GM12878 (cell line): ENCODE measurements at regions not wholly inside any gene's neighbourhood (a gene's known extent, or its start where the extent isn't known, plus 50 kb on each side); places are given as distances from the start of the nearest gene placed in this dataset.

Experiments used
- ATAC-seq: fragments of 200-7000 bp; cut with Tn5 transposase; 3 replicates; pipeline ENCODE4 v1.9.1; 2020; ENCODE audit warnings: mild to moderate bottlenecking, moderate library complexity
- BruUV-seq: library from RNA; stranded (reverse); fragments of 400-500 nt; replicated peaks from 2 replicates; lab custom pipeline; 2021; lab: Mats Ljungman, UMichigan
- CTCF ChIA-PET: fragments of 300-600 bp; sonication (Branson Sonifier 250); formaldehyde crosslinking; extraction: SDS; loops from one replicate; lab custom pipeline; 2021; ENCODE audit warnings: inconsistent platforms; lab: Yijun Ruan, JAX
- POLR2A ChIA-PET: fragments of 350-600 bp; formaldehyde crosslinking; extraction: SDS; loops from one replicate; lab custom pipeline; 2021; ENCODE audit warnings: inconsistent platforms; lab: Charles Lee
- RAD21 ChIA-PET: fragments of 300-600 bp; sonication (Branson Sonifier 250); formaldehyde crosslinking; loops from one replicate; lab custom pipeline; 2023; ENCODE audit warnings: antibody characterized with exemption; ENCODE audit not compliant: unreplicated experiment; lab: Charles Lee
- SMC1A ChIA-PET: fragments of 300-600 bp; sonication (Branson Sonifier 250); formaldehyde crosslinking; loops from one replicate; lab custom pipeline; 2023; ENCODE audit not compliant: unreplicated experiment, uncharacterized antibody; lab: Charles Lee
- DNase-seq: peaks from one replicate; pipeline ENCODE4 v3.0.0-alpha.2; 2011; ENCODE audit warnings: low read depth, low spot score
- FAIRE-seq: peaks from 3 replicates; lab custom pipeline; 2011; peaks lifted over from hg19 to GRCh38; lab: Jason Lieb, UNC
- H2AFZ ChIP-seq: 2 replicates; pipeline ENCODE4 v1.6.0; 2011; ENCODE audit warnings: low read depth, low read length, control low read depth; ENCODE audit not compliant: control insufficient read depth
- H3K27ac ChIP-seq: 2 replicates; pipeline ENCODE4 v1.5.1; 2011; ENCODE audit warnings: control low read depth; ENCODE audit not compliant: control insufficient read depth, insufficient read depth
- H3K27me3 ChIP-seq, 2 experiments: replicated peaks in 1 of 2; 2 replicates each; pipeline versions ENCODE4 v1.6.0 to v1.6.1; 2011; ENCODE audit warnings: low read length in 1 of 2; ENCODE audit not compliant: control insufficient read depth in 2 of 2, insufficient read depth in 2 of 2
- H3K36me3 ChIP-seq, 2 experiments: 2 replicates each; pipeline ENCODE4 v1.5.1; 2011; ENCODE audit warnings: low read length in 1 of 2; ENCODE audit not compliant: control insufficient read depth in 2 of 2, insufficient read depth in 2 of 2
- H3K4me1 ChIP-seq: 2 replicates; pipeline ENCODE4 v1.6.1; 2011; ENCODE audit warnings: mild to moderate bottlenecking, low read length, moderate library complexity, mixed read lengths; ENCODE audit not compliant: control insufficient read depth, insufficient read depth
- H3K4me2 ChIP-seq: 2 replicates; pipeline ENCODE4 v1.6.0; 2011; ENCODE audit warnings: control low read depth; ENCODE audit not compliant: control insufficient read depth, insufficient read depth
- H3K4me3 ChIP-seq: fragments of 200-600 bp; sonication (generic); 2 replicates; pipeline ENCODE4 v1.5.1; 2016
- H3K79me2 ChIP-seq: 2 replicates; pipeline ENCODE4 v1.6.0; 2011; ENCODE audit warnings: low read length; ENCODE audit not compliant: control insufficient read depth, insufficient read depth
- H3K9ac ChIP-seq: 2 replicates; pipeline ENCODE4 v1.8.0; 2011; ENCODE audit warnings: low read length, control low read depth, mixed read lengths; ENCODE audit not compliant: control insufficient read depth, insufficient read depth
- H3K9me3 ChIP-seq: replicated peaks from 3 replicates; pipeline ENCODE4 v1.5.1; 2011; ENCODE audit warnings: mild to moderate bottlenecking, low read length; ENCODE audit not compliant: control insufficient read depth, insufficient read depth
- H4K20me1 ChIP-seq: 2 replicates; pipeline ENCODE4 v1.6.0; 2011; ENCODE audit not compliant: control insufficient read depth, insufficient read depth
- ASH2L ChIP-seq: fragments of 300-600, 200-600 bp; sonication (generic); IDR thresholded peaks from 2 replicates; pipeline ENCODE4 v1.6.1; 2017; ENCODE audit warnings: low read depth, mild to moderate bottlenecking, borderline replicate concordance
- CBFB ChIP-seq: IDR thresholded peaks from 2 replicates; pipeline ENCODE4 v1.6.1; 2016; ENCODE audit warnings: antibody characterized with exemption, low read depth
- CHD2 ChIP-seq: IDR thresholded peaks from 2 replicates; pipeline ENCODE4 v1.6.1; 2011; ENCODE audit warnings: low read depth, low read length, improper control_type of control experiment, borderline replicate concordance
- EP300 ChIP-seq, 2 experiments: fragments of 150-350 bp in 1 of 2; IDR thresholded peaks; 2 replicates each; pipeline ENCODE4 v1.6.1; 2011 to 2012; ENCODE audit warnings: low read depth in 2 of 2, low read length in 2 of 2, borderline replicate concordance in 1 of 2, improper control_type of control experiment in 1 of 2, inconsistent platforms in 1 of 2; ENCODE audit not compliant: control insufficient read depth in 1 of 2
- EZH2 ChIP-seq: IDR thresholded peaks from 2 replicates; pipeline ENCODE4 v1.6.1; 2012; ENCODE audit warnings: low read depth, mild to moderate bottlenecking, control low read depth, inconsistent platforms, low read length, borderline replicate concordance; ENCODE audit not compliant: control insufficient read depth
- KAT2A ChIP-seq: conservative IDR thresholded peaks from 2 replicates; pipeline ENCODE4 v1.6.1; 2011; ENCODE audit warnings: low read depth, low read length; ENCODE audit not compliant: control insufficient read depth
- NFIC ChIP-seq: IDR thresholded peaks from 2 replicates; pipeline ENCODE4 v1.6.1; 2012; ENCODE audit warnings: low read depth, mild to moderate bottlenecking, inconsistent platforms, low read length, moderate library complexity
- RB1 ChIP-seq: fragments of 450-650 bp; formaldehyde crosslinking; IDR thresholded peaks from 2 replicates; pipeline ENCODE4 v1.6.1; 2017; ENCODE audit warnings: mild to moderate bottlenecking, borderline replicate concordance
- RFX5 ChIP-seq: IDR thresholded peaks from 2 replicates; pipeline ENCODE4 v1.6.1; 2011; ENCODE audit warnings: low read depth, low read length, improper control_type of control experiment
- SMC3 ChIP-seq: IDR thresholded peaks from 2 replicates; pipeline ENCODE4 v1.6.1; 2011; ENCODE audit warnings: low read length, improper control_type of control experiment, borderline replicate concordance
- ZNF217 ChIP-seq: fragments of 450-650 bp; IDR thresholded peaks from 2 replicates; pipeline ENCODE4 v1.6.1; 2017; ENCODE audit warnings: antibody characterized with exemption, mild to moderate bottlenecking
- ZNF622 ChIP-seq: fragments of 450-650 bp; IDR thresholded peaks from 2 replicates; pipeline ENCODE4 v1.6.1; 2017; ENCODE audit warnings: mild to moderate bottlenecking, inconsistent platforms
- WGBS: methylation state at CpG from one replicate; pipeline ENCODE4 v1.1.6; 2016; ENCODE audit warnings: low lambda C conversion rate; ENCODE audit not compliant: insufficient replicate concordance, insufficient coverage; ENCODE audit errors: missing lambda C conversion rate; 5-methylcytosine and 5-hydroxymethylcytosine counted together
- in situ Hi-C: fragments of 300-500 bp; cut with MboI; formaldehyde crosslinking; loops from 9 replicates; pipeline ENCODE4 v1.14.3; 2018; ENCODE audit warnings: mixed read lengths
- intact Hi-C: fragments of 100-400 bp; cut with micrococcal nuclease; formaldehyde crosslinking; loops from one replicate; pipeline ENCODE4 v1.14.2; 2022; ENCODE audit not compliant: unreplicated experiment
- TF ChIP-seq, protein P1 (sequence below): IDR thresholded peaks from 2 replicates; pipeline ENCODE4 v1.6.1; 2011; ENCODE audit warnings: mild to moderate bottlenecking, low read depth, low read length, moderate library complexity; ENCODE audit not compliant: insufficient replicate concordance
- TF ChIP-seq, protein P2 (sequence below): fragments of 450-650 bp; IDR thresholded peaks from 2 replicates; pipeline ENCODE4 v1.6.1; 2017; ENCODE audit warnings: borderline replicate concordance
- TF ChIP-seq, protein P3 (sequence below): IDR thresholded peaks from 2 replicates; pipeline ENCODE4 v1.6.1; 2012; ENCODE audit warnings: low read length, inconsistent platforms
- TF ChIP-seq, protein P4 (sequence below): fragments of 450-650 bp; IDR thresholded peaks from 2 replicates; pipeline ENCODE4 v1.6.1; 2017; ENCODE audit warnings: mild to moderate bottlenecking, moderate library complexity

DNA sequence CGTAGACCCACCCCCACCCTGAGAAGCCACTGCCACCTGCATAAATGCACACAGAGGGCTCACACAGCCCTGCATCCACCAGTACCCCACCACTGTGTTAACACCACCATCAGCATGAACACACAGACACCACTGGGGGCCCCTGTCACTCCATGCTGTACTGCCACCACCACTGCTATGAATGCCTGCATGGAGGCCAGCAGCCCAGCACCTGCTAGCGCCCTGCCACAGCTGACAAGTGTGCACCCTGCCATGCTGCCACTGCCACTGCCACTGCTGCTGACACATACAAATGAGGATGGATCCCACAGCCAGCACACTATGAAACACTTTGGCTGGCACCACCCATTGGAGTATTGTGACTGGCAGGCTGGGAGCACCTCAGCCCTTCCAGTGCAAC, 361.0 kb downstream of the TAFA4 start (continued):
- TF ChIP-seq, protein P1, sequence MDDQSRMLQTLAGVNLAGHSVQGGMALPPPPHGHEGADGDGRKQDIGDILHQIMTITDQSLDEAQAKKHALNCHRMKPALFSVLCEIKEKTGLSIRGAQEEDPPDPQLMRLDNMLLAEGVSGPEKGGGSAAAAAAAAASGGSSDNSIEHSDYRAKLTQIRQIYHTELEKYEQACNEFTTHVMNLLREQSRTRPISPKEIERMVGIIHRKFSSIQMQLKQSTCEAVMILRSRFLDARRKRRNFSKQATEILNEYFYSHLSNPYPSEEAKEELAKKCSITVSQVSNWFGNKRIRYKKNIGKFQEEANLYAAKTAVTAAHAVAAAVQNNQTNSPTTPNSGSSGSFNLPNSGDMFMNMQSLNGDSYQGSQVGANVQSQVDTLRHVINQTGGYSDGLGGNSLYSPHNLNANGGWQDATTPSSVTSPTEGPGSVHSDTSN, result no peak
- TF ChIP-seq, protein P2, sequence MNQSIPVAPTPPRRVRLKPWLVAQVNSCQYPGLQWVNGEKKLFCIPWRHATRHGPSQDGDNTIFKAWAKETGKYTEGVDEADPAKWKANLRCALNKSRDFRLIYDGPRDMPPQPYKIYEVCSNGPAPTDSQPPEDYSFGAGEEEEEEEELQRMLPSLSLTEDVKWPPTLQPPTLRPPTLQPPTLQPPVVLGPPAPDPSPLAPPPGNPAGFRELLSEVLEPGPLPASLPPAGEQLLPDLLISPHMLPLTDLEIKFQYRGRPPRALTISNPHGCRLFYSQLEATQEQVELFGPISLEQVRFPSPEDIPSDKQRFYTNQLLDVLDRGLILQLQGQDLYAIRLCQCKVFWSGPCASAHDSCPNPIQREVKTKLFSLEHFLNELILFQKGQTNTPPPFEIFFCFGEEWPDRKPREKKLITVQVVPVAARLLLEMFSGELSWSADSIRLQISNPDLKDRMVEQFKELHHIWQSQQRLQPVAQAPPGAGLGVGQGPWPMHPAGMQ, result no peak
- no peak for TF ChIP-seq RFX5

DNA sequence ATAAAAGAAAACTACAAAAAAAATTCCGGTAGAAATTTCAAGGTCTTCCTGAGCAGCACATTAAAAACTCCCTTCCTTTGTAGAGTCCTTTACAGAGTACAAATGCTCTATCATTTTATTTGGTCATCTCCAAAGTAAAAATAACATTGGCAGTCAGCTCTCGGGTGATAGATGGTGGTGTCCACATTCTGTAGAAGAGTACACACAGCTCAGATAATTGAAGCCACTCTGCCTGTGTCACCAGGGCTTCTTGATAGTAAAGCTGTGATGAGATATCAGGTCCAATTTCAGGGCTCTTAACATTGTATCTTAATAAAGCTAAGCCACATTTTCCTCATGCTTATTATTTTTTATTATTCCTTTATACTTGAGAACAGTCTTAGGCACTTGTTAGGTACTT, 371.6 kb downstream of the TAFA4 start:
- Histone ChIP-seq H3K4me1 (no peaks in the 10 kb centered on the region), H3K27me3 (no peaks in the 10 kb centered on the region), H2AFZ (no peak overlapping the region), H3K4me3 (no peak overlapping the region), H3K9me3 (no peaks in the 10 kb centered on the region), H3K9ac (no peak overlapping the region), H4K20me1 (no peaks in the 10 kb centered on the region), H3K4me2 (no peak overlapping the region), H3K79me2 (no peaks in the 10 kb centered on the region), H3K36me3 (no peaks in the 10 kb centered on the region), H3K27ac (no peak overlapping the region)
- ChIA-PET RAD21 (no interaction called here), POLR2A (interaction anchor here (0.5 kb wide), 1 partner anchor 12 kb away, joined by 6 read pairs; no protein-coding TSS in a partner anchor), SMC1A (no interaction called here), CTCF (no interaction called here)
- intact Hi-C loops (no loop called here), in situ Hi-C loops (no loop called here)
- FAIRE-seq (no peak), ATAC-seq (no peak), DNase-seq (no peak)
- no TSS peak for BruUV-seq
- 41% methylated on average over 2 of the region's 2 CpGs for WGBS
- TF ChIP-seq, protein P3, sequence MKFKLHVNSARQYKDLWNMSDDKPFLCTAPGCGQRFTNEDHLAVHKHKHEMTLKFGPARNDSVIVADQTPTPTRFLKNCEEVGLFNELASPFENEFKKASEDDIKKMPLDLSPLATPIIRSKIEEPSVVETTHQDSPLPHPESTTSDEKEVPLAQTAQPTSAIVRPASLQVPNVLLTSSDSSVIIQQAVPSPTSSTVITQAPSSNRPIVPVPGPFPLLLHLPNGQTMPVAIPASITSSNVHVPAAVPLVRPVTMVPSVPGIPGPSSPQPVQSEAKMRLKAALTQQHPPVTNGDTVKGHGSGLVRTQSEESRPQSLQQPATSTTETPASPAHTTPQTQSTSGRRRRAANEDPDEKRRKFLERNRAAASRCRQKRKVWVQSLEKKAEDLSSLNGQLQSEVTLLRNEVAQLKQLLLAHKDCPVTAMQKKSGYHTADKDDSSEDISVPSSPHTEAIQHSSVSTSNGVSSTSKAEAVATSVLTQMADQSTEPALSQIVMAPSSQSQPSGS, result no peak
- TF ChIP-seq NFIC (no peak), EZH2 (no peak), ZNF622 (no peak), EP300 (IDR thresholded peaks at IDR 0.05; ENCODE audit: borderline replicate concordance in 1 of 2, control insufficient read depth in 1 of 2, low read depth in 2 of 2, low read length in 2 of 2) (no peak), CBFB (no peak), CHD2 (no peak), ASH2L (no peak), ZNF217 (no peak), KAT2A (no peak), RB1 (no peak), SMC3 (no peak)
- TF ChIP-seq, protein P4, sequence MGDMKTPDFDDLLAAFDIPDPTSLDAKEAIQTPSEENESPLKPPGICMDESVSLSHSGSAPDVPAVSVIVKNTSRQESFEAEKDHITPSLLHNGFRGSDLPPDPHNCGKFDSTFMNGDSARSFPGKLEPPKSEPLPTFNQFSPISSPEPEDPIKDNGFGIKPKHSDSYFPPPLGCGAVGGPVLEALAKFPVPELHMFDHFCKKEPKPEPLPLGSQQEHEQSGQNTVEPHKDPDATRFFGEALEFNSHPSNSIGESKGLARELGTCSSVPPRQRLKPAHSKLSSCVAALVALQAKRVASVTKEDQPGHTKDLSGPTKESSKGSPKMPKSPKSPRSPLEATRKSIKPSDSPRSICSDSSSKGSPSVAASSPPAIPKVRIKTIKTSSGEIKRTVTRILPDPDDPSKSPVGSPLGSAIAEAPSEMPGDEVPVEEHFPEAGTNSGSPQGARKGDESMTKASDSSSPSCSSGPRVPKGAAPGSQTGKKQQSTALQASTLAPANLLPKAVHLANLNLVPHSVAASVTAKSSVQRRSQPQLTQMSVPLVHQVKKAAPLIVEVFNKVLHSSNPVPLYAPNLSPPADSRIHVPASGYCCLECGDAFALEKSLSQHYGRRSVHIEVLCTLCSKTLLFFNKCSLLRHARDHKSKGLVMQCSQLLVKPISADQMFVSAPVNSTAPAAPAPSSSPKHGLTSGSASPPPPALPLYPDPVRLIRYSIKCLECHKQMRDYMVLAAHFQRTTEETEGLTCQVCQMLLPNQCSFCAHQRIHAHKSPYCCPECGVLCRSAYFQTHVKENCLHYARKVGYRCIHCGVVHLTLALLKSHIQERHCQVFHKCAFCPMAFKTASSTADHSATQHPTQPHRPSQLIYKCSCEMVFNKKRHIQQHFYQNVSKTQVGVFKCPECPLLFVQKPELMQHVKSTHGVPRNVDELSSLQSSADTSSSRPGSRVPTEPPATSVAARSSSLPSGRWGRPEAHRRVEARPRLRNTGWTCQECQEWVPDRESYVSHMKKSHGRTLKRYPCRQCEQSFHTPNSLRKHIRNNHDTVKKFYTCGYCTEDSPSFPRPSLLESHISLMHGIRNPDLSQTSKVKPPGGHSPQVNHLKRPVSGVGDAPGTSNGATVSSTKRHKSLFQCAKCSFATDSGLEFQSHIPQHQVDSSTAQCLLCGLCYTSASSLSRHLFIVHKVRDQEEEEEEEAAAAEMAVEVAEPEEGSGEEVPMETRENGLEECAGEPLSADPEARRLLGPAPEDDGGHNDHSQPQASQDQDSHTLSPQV, result no peak
